ENCODE measurements at regions not wholly inside any gene's neighbourhood (a gene's known extent, or its start where the extent isn't known, plus 50 kb on each side); places are given as distances from the start of the nearest gene placed in this dataset.
"Not testable (repeated sequence)": the region's sequence is repeated elsewhere in the genome, so short reads cannot be mapped to it uniquely, and the experiment has no call there.

DNA sequence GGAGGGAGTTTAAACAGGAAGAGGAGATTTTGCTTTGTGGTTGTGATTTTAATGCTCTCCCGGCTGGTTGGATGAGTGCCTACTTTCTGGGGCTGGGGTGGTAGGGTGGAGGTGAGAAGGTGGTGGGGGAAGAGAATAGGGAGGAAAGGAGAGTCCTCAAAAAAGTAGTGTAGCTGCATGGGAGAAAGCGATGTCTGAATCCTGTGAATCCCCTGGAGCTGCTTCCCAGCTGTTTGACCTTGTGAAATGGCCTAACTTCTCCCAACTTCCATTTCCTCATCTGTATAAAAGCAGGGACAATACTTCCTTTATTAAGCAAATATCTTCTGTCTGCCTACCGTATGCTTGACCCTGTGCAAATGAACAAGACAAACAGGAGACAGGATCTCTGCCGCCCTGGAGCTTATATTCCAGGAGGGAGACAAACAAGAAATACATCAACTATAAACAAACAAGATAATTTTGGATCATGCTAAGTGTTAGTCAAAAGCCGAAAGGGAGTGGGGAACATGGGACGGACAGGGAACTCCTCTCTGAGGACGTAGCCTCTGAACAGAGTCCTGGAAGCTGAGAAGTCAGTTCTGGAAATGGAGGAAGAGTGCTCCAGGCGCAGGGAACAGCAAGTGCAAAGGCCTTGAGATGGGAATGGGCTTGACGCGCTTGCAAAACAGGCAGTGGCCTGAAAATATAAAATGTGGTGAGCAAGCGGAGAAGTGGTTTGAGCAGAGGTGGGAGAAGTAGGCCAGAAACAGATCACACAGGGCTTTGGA, 103.5 kb downstream of the SPRY4 start:
- DNase-seq: no peak

DNA sequence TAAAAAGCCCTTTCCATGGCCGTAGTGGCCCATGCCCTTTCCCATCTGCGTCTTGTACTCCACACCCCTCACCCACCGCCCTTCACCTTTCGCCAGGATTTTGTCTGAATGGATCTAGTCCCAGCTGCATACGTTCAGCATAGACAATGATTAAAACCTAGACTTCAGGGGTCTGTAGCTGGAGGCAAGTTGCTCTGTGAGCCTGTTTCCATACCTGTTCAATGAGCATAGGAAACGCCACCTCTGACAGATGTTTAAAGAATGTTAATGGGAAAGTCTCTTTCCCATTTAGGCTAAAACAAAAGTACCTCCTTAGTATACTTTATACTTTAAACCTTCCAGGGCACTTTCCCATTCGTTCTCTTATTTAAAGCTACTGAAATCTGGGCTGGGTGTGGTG, 105.7 kb downstream of the SPRY4 start:
- DNase-seq: no peak

DNA sequence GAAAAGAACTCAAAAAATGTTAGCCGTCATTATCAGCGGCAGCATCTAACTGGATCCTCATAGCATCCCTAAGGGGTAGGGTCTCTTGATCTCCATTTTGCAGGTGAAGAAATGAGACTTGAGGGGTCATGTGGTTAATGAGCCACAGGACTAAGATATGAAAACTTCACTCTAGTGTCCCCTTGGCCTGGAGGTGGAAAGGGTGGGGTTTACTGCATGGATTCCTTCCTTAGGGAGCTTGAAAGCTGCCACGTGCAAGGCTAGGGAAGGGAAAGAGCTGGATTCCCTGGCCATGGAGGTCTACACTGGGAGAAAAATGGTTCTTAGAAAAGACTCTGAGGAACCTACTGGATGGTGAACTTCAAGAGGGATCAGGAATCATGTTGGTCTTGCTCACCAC, 107.9 kb downstream of the SPRY4 start:
- no peak for DNase-seq

DNA sequence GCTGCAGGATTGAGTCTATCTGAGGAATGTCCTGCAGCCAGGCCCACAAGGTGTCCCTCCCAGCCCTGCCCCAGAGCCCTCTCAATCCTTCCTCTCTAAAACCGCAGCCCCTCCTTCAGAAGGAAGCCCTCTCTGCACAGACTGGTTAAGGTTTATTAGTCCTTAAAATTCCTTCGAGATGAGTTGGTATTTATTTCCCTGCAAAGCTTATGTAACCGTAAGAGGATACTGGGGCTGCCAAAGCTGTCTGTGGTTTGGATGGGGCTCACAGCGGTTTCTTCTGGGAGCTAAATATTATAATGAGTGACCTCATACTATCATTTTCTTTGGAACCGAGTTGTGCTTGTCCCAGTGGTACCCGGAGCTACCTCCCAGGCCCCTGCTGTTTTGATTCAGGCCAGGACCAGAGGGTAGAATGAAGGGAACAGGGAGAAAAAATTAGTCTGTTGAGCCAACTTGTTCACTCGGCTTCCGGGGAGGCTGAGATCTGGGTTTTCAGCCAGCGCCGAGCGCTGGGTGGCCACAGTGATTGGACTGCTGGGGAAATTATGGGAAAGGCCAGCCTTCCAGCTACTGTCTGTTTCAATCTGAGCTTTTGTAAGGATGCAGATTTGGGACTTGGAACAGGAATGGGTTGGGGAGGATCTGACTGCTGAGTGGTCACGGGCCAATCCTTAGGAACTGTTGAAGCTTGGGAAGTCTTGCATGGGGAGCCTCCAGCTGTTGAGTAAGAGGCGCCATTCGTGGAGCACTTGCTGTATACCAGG, 107.5 kb downstream of the NDFIP1 start:
- peak; percentile 92 for DNase-seq

DNA sequence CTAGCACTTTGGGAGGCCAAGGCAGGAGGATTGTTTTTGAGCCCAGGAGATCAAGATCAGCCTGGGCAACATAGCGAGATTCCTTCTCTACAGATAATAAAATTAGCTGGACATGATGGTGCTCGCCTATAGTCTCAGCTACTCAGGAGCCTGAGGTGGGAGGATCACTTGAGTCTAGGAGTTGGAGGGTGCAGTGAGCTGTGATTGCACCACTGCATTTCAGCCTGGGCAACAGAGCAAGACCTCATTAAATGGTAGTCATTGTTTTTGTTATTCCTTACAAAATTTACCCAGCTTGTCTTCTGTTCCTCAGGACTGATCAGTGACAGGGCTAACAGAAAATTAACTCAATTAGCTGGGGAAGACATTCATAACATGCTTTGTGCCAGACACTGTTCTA, 104.5 kb downstream of the NDFIP1 start:
- DNase-seq: no peak

DNA sequence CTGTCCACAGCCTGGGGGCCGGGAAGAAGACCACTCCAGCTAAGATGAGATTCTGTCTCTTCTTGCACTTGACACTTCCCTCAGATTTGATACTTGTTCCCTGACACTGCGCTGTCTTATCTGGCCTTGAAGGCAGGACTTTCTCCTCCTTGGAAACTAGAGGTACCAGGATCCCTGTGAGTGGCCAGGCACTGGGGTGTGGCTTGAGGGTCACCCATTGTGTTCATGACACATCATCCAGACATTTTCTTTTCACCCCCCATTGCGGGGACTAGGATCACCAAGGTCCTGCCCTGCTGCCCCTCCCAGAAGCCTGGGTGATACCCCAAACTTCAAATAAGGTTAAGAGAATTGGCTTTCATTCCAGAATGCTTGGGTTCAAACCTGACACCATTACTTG, 103.3 kb downstream of the NDFIP1 start:
- DNase-seq: no peak

DNA sequence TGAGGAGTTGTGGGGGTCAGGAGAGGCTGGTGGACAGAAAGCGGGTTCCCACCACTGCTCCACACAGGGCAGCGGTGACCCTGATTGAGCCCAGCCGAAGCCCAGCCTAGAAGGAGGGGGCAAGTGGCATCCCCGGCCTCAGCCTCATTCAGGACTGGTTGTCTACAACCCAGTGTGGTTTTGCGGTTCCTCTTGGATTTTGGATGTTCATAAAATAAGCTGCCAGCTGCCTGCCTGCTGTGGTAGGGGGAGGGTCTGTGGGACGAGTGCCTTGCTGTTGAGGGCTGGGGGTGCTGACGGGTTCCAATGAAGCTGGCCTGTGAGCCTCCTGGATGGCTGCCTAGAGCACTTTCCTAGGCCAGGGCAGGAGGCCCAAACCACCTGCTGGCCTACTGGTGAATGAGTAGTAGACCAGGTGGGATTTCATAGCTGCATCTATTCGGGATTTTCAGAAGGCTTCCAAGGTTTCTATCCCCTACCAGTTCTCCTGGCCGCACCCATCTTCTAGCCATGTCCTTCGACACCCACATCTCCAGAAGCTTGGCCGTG, 102.4 kb downstream of the NDFIP1 start:
- peak; percentile 53 for DNase-seq

DNA sequence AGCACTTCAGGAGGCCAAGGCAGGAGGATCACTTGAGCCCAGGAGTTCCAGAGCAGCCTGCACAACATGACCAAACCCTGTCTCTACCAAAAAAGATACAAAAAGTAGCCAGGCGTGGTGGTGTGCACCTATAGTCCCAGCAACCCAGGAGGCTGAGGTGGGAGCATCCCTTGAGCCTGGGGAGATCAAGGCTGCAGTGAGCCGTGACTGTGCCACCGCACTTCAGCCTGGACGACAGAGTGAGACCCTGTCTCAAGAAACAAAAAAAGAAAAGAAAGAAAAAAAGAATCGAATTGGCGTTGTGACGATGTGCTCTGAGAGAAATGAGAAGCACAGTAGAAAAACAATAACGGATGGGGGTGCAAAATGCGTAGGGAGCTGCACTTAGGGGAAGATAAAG, 101.4 kb downstream of the NDFIP1 start:
- DNase-seq: no peak

DNA sequence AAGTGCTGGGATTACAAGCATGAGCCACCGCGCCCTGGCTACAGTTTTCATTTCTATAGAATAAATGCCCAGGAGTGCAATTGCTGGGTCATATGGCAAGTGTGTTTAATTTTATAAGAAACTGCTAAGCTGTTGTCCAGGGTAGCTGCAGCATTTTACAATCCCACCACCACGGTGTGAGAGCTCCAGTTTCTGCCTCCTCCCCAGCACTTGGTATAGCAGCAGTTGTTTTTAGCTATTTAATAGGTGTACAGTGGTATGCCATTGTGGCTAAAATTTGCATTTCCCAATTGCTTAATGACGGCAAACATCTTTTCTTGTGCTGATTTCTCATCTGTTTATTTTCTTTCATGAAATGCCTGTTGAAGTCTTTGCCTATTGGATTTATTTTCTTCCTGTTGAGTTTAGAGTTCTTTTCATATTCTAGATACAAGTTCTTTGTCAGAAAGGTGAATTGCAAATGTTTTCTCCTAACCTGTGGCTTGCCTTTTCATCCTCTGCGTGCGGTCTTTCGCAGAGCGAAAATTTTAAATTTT, 100.3 kb downstream of the NDFIP1 start:
- DNase-seq: no peak

DNA sequence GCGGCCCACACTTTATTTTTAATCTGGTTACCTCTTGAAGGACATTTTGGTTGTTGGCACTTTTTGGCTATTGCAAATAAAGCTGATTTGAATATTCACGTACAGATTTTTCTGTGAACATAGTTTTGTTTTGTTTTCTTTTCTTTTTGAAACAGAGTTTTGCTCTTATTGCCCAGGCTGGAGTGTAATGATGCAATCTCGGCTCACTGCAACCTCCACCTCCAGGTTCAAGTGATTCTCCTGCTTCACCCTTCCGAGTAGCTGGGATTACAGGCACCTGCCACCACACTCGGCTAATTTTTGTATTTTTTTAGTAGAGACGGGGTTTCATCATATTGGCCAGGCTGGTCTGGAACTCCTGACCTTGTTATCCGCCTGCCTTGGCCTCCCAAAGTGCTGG, 99.7 kb downstream of the NDFIP1 start:
- not testable (repeated sequence) for DNase-seq

DNA sequence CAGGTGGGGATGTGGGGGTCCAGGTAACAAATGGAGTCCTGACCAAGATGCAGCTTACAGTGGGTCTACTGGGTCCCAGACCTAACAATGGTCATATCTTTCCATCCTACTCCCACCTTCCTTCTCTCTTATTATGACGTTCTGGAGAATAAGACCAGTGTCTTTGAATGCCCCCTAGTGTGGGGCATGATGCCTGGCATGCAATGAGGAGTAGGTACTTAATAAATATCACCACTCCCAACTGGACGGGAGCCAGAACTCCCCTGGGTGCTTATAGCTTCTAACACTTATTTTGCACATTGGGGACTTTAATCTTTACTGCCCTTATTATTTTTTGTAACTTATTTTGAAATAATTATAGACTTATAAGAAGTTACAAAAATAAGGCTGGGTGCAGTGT, 98.2 kb downstream of the NDFIP1 start:
- no peak for DNase-seq

DNA sequence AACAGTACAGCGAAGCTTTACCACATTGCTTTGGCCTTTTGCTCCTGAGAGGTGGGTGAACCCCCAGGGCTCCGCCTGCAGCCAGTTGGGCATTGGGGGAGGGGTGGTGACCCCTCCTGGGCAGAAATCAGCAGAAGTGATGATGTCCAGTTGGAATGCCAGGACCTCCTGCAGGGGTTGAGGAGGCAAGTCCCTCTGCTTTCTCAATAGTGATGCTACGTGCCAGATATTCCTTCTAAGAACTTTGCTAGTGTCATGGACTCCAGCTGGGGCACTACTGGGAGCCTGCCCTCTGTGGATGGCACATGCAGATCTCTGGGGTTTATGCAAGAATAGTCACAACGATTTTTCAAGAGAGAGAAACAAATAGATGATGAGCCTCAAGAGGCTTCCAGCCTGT, 95.6 kb downstream of the NDFIP1 start:
- DNase-seq: no peak

Data from femur (tissue), 1 donor.